ENCODE measurements at regions not wholly inside any gene's neighbourhood (a gene's known extent, or its start where the extent isn't known, plus 50 kb on each side); places are given as distances from the start of the nearest gene placed in this dataset.

DNA sequence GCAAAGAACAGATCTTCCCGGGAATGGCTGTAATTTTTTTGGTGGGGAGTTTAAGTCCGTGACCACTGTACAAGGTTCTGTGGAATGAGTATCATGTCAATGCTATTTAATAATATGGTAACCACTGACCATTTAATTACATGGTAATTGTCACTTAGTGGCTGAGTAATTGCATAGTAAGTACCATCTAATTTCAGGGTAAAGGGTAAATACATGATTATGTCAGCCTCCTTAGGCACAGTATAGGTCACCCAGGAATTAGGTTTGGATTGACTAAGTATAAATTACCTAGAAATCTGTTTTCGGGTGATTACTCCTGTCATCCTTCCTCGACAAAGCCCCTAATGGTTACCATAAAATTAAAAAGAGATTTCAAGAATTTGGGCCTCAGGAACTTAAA, 120.1 kb upstream of the AGBL1 start:
- no peak for DNase-seq
- intact Hi-C loops (cut with DNase I), result no loop called here
- no peaks in the 10 kb centered on the region for H3K4me1 ChIP-seq
- no peaks in the 10 kb centered on the region for H3K27me3 ChIP-seq
- TF ChIP-seq, protein P1, sequence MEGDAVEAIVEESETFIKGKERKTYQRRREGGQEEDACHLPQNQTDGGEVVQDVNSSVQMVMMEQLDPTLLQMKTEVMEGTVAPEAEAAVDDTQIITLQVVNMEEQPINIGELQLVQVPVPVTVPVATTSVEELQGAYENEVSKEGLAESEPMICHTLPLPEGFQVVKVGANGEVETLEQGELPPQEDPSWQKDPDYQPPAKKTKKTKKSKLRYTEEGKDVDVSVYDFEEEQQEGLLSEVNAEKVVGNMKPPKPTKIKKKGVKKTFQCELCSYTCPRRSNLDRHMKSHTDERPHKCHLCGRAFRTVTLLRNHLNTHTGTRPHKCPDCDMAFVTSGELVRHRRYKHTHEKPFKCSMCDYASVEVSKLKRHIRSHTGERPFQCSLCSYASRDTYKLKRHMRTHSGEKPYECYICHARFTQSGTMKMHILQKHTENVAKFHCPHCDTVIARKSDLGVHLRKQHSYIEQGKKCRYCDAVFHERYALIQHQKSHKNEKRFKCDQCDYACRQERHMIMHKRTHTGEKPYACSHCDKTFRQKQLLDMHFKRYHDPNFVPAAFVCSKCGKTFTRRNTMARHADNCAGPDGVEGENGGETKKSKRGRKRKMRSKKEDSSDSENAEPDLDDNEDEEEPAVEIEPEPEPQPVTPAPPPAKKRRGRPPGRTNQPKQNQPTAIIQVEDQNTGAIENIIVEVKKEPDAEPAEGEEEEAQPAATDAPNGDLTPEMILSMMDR (IDR thresholded peaks at IDR 0.05), result no peak
- H3K27ac ChIP-seq, result no peak overlapping the region
- no peaks in the 10 kb centered on the region for H3K9me3 ChIP-seq
- no peak overlapping the region for H3K4me3 ChIP-seq
- no peak overlapping the region for H3K9ac ChIP-seq (ENCODE audit: low read depth in 2 of 2, low read length in 2 of 2)
- H3K36me3 ChIP-seq, result no peaks in the 10 kb centered on the region

- no peaks in the 10 kb centered on the region for H3K27me3 ChIP-seq
- no peaks in the 10 kb centered on the region for H3K9me3 ChIP-seq
- H3K4me1 ChIP-seq, result no peaks in the 10 kb centered on the region
- no peak overlapping the region for H3K9ac ChIP-seq (ENCODE audit: low read depth in 2 of 2, low read length in 2 of 2)
- TF ChIP-seq, protein P1 (IDR thresholded peaks at IDR 0.05), result no peak
- no peak for DNase-seq
- no peaks in the 10 kb centered on the region for H3K36me3 ChIP-seq
- H3K27ac ChIP-seq, result no peak overlapping the region
- H3K4me3 ChIP-seq, result no peak overlapping the region
- intact Hi-C loops (cut with DNase I), result no loop called here
These were observed 119.3 kb upstream of the AGBL1 start for GRCh38 chr15:85960381-85960780.

DNA sequence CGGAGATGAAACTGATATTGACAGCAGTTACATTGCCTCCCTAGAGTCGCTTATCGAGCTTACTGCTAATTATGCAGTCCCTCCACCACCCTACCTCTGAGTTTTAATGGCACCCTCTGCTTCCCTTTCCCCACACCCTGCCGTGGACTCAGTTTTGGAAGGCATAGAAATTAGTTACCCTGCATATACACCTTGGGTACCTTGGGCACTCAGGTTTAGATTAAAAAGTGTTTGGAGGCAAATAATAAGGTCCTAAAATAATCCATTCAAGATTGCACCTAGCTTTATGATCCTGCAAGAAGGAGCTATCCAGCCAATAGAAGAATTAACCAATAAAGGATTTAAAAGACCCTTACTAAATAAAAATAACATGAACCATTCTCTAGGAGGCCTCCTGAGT, 117.8 kb upstream of the AGBL1 start:
- intact Hi-C loops (cut with DNase I), result no loop called here
- DNase-seq, result no peak
- H3K9ac ChIP-seq (ENCODE audit: low read depth in 2 of 2, low read length in 2 of 2), result no peak overlapping the region

DNA sequence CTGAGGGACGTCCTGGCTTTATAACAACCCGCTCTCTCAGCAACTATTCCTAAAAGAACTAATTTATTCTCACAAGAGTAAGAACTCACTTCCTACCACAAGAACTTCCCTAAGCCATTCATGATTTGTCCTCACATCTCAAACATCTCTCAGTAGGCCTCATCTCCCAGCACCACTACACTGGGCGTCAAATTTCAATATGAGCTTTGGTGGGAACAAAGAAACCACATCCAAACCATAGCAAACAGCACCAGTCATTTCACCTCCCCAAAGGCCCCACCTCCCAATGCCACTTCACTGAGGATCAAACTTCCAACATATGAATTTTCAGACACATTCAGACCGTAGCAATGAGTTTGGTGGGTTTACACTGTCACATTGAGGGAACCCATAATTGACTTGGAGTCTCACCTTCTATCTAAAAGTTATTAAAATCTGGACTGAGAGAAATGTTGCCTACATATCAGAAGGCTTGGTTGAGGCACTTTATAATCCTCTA, 116.4 kb upstream of the AGBL1 start:
- TF ChIP-seq, protein P1 (IDR thresholded peaks at IDR 0.05), result no peak
- H3K4me3 ChIP-seq, result no peak overlapping the region
- no peak overlapping the region for H3K27ac ChIP-seq
- intact Hi-C loops (cut with DNase I), result no loop called here
- no peaks in the 10 kb centered on the region for H3K27me3 ChIP-seq
- no peaks in the 10 kb centered on the region for H3K4me1 ChIP-seq
- H3K9me3 ChIP-seq, result no peaks in the 10 kb centered on the region
- no peaks in the 10 kb centered on the region for H3K36me3 ChIP-seq
- H3K9ac ChIP-seq (ENCODE audit: low read depth in 2 of 2, low read length in 2 of 2), result no peak overlapping the region
- no peak for DNase-seq

More for the DNA sequence above, 117.8 kb upstream of the AGBL1 start:
- Histone ChIP-seq H3K4me3 (no peak overlapping the region), H3K9me3 (no peaks in the 10 kb centered on the region), H3K27ac (no peak overlapping the region), H3K36me3 (no peaks in the 10 kb centered on the region), H3K27me3 (no peaks in the 10 kb centered on the region), H3K4me1 (no peaks in the 10 kb centered on the region)
- TF ChIP-seq, protein P1 (IDR thresholded peaks at IDR 0.05), result no peak

- H3K27me3 ChIP-seq, result no peaks in the 10 kb centered on the region
- no peak overlapping the region for H3K4me3 ChIP-seq
- H3K36me3 ChIP-seq, result no peaks in the 10 kb centered on the region
- no peak overlapping the region for H3K27ac ChIP-seq
- DNase-seq, result no peak
- H3K9ac ChIP-seq (ENCODE audit: low read depth in 2 of 2, low read length in 2 of 2), result no peak overlapping the region
- TF ChIP-seq, protein P1 (IDR thresholded peaks at IDR 0.05), result no peak
- no peaks in the 10 kb centered on the region for H3K9me3 ChIP-seq
- no peaks in the 10 kb centered on the region for H3K4me1 ChIP-seq
- intact Hi-C loops (cut with DNase I), result no loop called here
These were observed 115.2 kb upstream of the AGBL1 start for GRCh38 chr15:85964471-85964870.

All from colonic mucosa (tissue), 4 donors.